ENCODE measurements at regions not wholly inside any gene's neighbourhood (a gene's known extent, or its start where the extent isn't known, plus 50 kb on each side); places are given as distances from the start of the nearest gene placed in this dataset.

GRCh38 chr6:23855497-23856116, 270.4 kb upstream of the NRSN1 start:
- H3K27ac Mint-ChIP-seq: no peak overlapping the region
- H3K36me3 Mint-ChIP-seq (ENCODE audit: insufficient read depth): peaks cover 1% of the 10 kb centered on the region
- H3K4me3 Mint-ChIP-seq (ENCODE audit: low read depth): no peak overlapping the region
- DNase-seq (ENCODE audit: low spot score, unreplicated experiment): no peak
- H3K4me1 Mint-ChIP-seq (ENCODE audit: low read depth): no peaks in the 10 kb centered on the region
- H3K9me3 Mint-ChIP-seq (ENCODE audit: low read depth): peaks cover 7% of the 10 kb centered on the region
- no peaks in the 10 kb centered on the region for H3K27me3 Mint-ChIP-seq
- no peak for TF ChIP-seq CTCF (IDR thresholded peaks at IDR 0.05; ENCODE audit: unreplicated experiment)

- no peak overlapping the region for H3K27ac Mint-ChIP-seq
- peaks cover 6% of the 10 kb centered on the region for H3K4me1 Mint-ChIP-seq (ENCODE audit: low read depth)
- H3K36me3 Mint-ChIP-seq (ENCODE audit: insufficient read depth): no peaks in the 10 kb centered on the region
- no peak for DNase-seq (ENCODE audit: low spot score, unreplicated experiment)
- no peak overlapping the region for H3K4me3 Mint-ChIP-seq (ENCODE audit: low read depth)
- TF ChIP-seq CTCF (IDR thresholded peaks at IDR 0.05; ENCODE audit: unreplicated experiment): no peak
- peaks cover 9% of the 10 kb centered on the region for H3K9me3 Mint-ChIP-seq (ENCODE audit: low read depth)
- no peaks in the 10 kb centered on the region for H3K27me3 Mint-ChIP-seq
These were observed 255.5 kb upstream of the NRSN1 start for GRCh38 chr6:23870496-23870895.

DNA sequence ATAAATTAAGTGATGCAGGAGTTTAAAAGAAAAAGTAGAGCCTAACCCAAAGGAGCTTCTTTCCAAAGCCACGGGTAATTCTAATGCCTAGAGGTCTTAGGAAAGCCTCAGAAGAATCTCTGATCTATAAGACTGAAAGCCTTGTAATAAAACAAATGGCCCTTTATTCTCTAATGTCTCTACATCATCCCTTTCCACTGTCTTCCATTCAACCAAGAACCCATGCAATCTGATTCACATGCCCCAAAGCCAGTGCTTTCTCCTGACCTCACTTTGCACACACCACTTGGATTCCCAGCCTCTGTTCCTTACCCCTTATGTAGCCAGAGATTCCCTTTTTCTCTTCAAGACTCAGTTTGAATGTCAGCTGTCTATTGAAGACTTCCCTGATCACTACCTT, 252.9 kb upstream of the NRSN1 start:
- H3K9me3 Mint-ChIP-seq (ENCODE audit: low read depth): no peaks in the 10 kb centered on the region
- no peaks in the 10 kb centered on the region for H3K36me3 Mint-ChIP-seq (ENCODE audit: insufficient read depth)
- H3K4me3 Mint-ChIP-seq (ENCODE audit: low read depth): no peak overlapping the region
- no peak overlapping the region for H3K27ac Mint-ChIP-seq
- no peak for TF ChIP-seq CTCF (IDR thresholded peaks at IDR 0.05; ENCODE audit: unreplicated experiment)
- no peaks in the 10 kb centered on the region for H3K27me3 Mint-ChIP-seq
- H3K4me1 Mint-ChIP-seq (ENCODE audit: low read depth): peaks cover 6% of the 10 kb centered on the region
- no peak for DNase-seq (ENCODE audit: low spot score, unreplicated experiment)

GRCh38 chr6:23875006-23875405, 251.0 kb upstream of the NRSN1 start:
- H3K36me3 Mint-ChIP-seq (ENCODE audit: insufficient read depth): no peaks in the 10 kb centered on the region
- DNase-seq (ENCODE audit: low spot score, unreplicated experiment): no peak
- no peaks in the 10 kb centered on the region for H3K9me3 Mint-ChIP-seq (ENCODE audit: low read depth)
- H3K4me1 Mint-ChIP-seq (ENCODE audit: low read depth): peaks cover 5% of the 10 kb centered on the region
- TF ChIP-seq CTCF (IDR thresholded peaks at IDR 0.05; ENCODE audit: unreplicated experiment): no peak
- no peaks in the 10 kb centered on the region for H3K27me3 Mint-ChIP-seq
- no peak overlapping the region for H3K4me3 Mint-ChIP-seq (ENCODE audit: low read depth)
- H3K27ac Mint-ChIP-seq: no peak overlapping the region

GRCh38 chr6:23879816-23880215, 246.2 kb upstream of the NRSN1 start:
- Mint-ChIP-seq H3K4me3 (ENCODE audit: low read depth) (no peak overlapping the region), H3K36me3 (ENCODE audit: insufficient read depth) (no peaks in the 10 kb centered on the region), H3K4me1 (ENCODE audit: low read depth) (peaks cover 5% of the 10 kb centered on the region), H3K9me3 (ENCODE audit: low read depth) (no peaks in the 10 kb centered on the region), H3K27me3 (no peaks in the 10 kb centered on the region), H3K27ac (no peak overlapping the region)
- DNase-seq (ENCODE audit: low spot score, unreplicated experiment): no peak
- no peak for TF ChIP-seq CTCF (IDR thresholded peaks at IDR 0.05; ENCODE audit: unreplicated experiment)

Measured in progenitor cell of endocrine pancreas (in vitro differentiated cells).